ENCODE measurements at regions not wholly inside any gene's neighbourhood (a gene's known extent, or its start where the extent isn't known, plus 50 kb on each side); places are given as distances from the start of the nearest gene placed in this dataset.

DNA sequence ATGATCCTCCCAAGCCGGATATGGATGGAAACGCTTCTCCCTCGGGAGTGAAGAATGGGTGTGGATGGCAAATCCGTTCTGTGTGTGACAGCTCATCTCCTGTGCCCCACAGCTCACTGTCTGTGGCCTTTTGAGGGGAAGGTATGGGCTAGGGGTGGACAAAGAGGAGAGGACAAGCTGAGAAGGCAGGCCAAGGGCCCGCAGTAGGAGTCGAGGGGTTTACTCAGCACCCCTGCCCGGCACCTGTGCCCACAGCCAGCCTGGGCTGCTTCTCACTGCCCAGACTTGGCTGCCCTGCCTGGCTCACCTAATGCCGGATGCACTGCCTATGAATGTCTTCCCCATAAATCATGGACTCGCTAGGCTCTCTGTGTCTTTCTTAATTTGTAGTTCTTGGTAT is 503.8 kb downstream of the TCERG1L start:
- no peaks in the 10 kb centered on the region for H3K36me3 ChIP-seq (ENCODE audit: control insufficient read depth, insufficient read depth, low read length)
- TF ChIP-seq, protein P1, sequence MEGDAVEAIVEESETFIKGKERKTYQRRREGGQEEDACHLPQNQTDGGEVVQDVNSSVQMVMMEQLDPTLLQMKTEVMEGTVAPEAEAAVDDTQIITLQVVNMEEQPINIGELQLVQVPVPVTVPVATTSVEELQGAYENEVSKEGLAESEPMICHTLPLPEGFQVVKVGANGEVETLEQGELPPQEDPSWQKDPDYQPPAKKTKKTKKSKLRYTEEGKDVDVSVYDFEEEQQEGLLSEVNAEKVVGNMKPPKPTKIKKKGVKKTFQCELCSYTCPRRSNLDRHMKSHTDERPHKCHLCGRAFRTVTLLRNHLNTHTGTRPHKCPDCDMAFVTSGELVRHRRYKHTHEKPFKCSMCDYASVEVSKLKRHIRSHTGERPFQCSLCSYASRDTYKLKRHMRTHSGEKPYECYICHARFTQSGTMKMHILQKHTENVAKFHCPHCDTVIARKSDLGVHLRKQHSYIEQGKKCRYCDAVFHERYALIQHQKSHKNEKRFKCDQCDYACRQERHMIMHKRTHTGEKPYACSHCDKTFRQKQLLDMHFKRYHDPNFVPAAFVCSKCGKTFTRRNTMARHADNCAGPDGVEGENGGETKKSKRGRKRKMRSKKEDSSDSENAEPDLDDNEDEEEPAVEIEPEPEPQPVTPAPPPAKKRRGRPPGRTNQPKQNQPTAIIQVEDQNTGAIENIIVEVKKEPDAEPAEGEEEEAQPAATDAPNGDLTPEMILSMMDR (IDR thresholded peaks at IDR 0.05; ENCODE audit: insufficient read depth, low read length, poor library complexity, severe bottlenecking): no peak
- no peak for DNase-seq (ENCODE audit: low read depth)
- no peak overlapping the region for H3K4me3 ChIP-seq (ENCODE audit: low read depth, low read length)
- H3K27me3 ChIP-seq (ENCODE audit: control insufficient read depth, insufficient read depth, low read length): no peaks in the 10 kb centered on the region

DNA sequence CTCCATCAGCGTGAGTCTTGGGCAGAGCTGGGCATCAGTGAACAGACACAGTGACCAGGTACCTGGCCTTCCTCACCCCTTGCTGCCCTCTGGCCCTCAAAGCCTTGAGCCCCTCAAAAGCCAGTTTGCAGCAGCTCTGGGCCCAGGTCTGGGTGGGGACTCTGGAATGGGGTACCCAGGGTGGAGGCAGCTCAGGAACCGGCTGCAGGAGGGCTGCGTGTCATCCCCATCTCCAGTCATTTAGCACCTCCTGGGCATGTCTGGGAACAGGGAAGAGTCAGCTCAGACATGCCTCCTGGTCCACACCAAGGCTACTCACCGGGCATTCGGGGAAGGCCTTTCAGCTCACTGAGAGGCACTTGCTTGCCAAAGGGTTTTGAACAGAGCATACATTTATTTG is 503.3 kb downstream of the TCERG1L start:
- H3K27me3 ChIP-seq (ENCODE audit: control insufficient read depth, insufficient read depth, low read length): no peaks in the 10 kb centered on the region
- TF ChIP-seq, protein P1 (IDR thresholded peaks at IDR 0.05; ENCODE audit: insufficient read depth, low read length, poor library complexity, severe bottlenecking): no peak
- H3K4me3 ChIP-seq (ENCODE audit: low read depth, low read length): no peak overlapping the region
- H3K36me3 ChIP-seq (ENCODE audit: control insufficient read depth, insufficient read depth, low read length): no peaks in the 10 kb centered on the region
- DNase-seq (ENCODE audit: low read depth): no peak

DNA sequence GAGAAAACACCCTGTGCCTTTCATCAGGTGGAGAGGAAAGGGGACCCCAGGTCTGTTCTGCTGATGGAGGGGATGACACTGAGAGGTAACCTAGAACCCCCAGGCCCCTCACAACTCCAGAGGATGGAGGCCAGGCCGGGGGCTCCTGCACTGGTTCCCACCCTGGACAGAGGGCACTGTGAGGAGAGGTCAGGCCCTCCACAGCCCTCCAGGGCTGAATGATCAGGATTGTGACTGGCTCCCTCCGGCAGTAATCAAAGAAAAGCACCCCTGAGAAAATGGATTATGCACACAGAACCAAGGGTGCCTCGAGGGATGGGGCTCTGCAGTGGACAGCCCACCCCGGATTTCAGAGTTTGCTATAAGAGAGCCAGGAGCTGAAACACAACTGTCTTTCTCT is 502.8 kb downstream of the TCERG1L start:
- Histone ChIP-seq H3K27me3 (ENCODE audit: control insufficient read depth, insufficient read depth, low read length) (no peaks in the 10 kb centered on the region), H3K4me3 (ENCODE audit: low read depth, low read length) (no peak overlapping the region), H3K36me3 (ENCODE audit: control insufficient read depth, insufficient read depth, low read length) (no peaks in the 10 kb centered on the region)
- TF ChIP-seq, protein P1 (IDR thresholded peaks at IDR 0.05; ENCODE audit: insufficient read depth, low read length, poor library complexity, severe bottlenecking): no peak
- no peak for DNase-seq (ENCODE audit: low read depth)

DNA sequence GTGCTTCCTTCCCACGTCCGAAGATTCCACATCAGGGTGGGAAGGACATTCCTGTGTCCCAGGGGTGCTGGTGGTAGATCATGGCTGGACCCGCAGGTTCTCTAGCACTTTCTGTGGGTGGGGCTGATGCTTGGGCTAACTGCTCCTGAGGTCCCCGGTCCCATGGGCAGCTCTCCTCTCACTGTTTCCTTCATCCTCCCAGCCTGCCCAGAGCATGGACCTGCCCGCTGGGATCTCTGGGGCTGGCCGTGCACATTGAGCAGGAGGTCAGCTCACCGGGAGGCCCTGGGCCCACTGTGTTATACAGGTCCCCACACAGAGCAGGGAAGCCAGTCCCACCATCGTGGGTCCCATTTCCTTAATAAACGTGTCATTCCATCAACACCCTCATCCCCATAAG is 502.3 kb downstream of the TCERG1L start:
- Histone ChIP-seq H3K27me3 (ENCODE audit: control insufficient read depth, insufficient read depth, low read length) (no peaks in the 10 kb centered on the region), H3K4me3 (ENCODE audit: low read depth, low read length) (no peak overlapping the region), H3K36me3 (ENCODE audit: control insufficient read depth, insufficient read depth, low read length) (no peaks in the 10 kb centered on the region)
- TF ChIP-seq, protein P1 (IDR thresholded peaks at IDR 0.05; ENCODE audit: insufficient read depth, low read length, poor library complexity, severe bottlenecking): no peak
- DNase-seq (ENCODE audit: low read depth): no peak

DNA sequence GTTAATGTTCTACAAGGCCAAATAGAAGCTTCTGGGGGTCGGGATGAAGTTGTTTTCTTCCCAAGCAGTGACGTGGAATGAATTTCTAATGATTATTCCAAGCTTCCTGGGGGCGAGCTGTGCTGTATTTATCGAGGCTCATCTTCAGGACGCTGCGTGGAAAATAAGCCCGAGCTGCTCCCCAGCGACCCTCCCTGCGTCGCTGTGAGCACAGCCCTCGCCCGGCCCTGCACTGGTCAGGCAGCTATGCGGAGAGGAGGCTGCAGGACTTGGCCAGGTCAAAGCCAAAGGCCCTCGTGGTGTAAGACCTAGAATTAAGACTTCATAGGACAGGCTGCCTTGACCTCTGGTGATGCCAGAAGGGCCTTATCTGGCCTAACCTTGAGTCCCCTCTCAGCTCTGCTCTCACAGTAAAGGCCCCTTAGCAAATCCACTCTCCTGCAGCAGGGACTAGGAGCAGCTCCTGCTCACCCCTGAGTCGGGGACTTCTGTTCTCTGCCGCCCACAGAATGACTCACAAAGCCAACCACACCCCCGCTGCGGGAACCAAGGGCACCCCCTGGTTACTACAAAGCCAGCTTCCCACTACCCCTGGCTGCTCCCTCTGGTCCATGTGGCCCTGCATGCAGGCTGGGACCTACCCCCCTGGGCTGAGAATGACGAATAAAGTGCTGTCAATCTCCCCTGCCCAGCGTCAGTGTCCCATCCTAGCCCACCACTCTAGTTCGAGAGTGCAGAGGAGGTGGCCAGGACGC is 501.6 kb downstream of the TCERG1L start:
- Histone ChIP-seq H3K36me3 (ENCODE audit: control insufficient read depth, insufficient read depth, low read length) (no peaks in the 10 kb centered on the region), H3K4me3 (ENCODE audit: low read depth, low read length) (no peak overlapping the region), H3K27me3 (ENCODE audit: control insufficient read depth, insufficient read depth, low read length) (no peaks in the 10 kb centered on the region)
- DNase-seq (ENCODE audit: low read depth): no peak
- TF ChIP-seq, protein P1 (IDR thresholded peaks at IDR 0.05; ENCODE audit: insufficient read depth, low read length, poor library complexity, severe bottlenecking): no peak

DNA sequence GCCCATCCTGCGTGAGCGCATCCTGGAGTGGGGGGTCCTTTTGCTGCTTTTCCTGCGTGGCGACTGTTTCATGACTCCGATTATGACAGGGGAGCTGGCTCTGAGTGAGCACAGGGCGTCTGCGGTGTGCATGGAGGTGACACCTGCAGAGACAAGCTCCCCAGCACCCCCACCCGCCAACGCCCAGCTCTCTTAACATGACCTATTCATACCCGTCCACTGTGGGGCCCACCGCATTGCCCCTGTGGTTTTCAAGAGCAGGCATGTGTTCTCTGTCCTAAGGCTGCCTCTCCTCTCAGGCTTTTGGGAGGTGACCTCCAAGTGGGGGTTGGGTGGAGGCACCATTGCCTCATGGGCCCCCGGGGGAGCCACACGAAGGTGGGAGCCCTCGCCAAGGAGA is 500.7 kb downstream of the TCERG1L start:
- TF ChIP-seq, protein P1 (IDR thresholded peaks at IDR 0.05; ENCODE audit: insufficient read depth, low read length, poor library complexity, severe bottlenecking): no peak
- H3K27me3 ChIP-seq (ENCODE audit: control insufficient read depth, insufficient read depth, low read length): no peaks in the 10 kb centered on the region
- no peak for DNase-seq (ENCODE audit: low read depth)
- no peak overlapping the region for H3K4me3 ChIP-seq (ENCODE audit: low read depth, low read length)
- H3K36me3 ChIP-seq (ENCODE audit: control insufficient read depth, insufficient read depth, low read length): no peaks in the 10 kb centered on the region
